GM23338 (cell line): ENCODE measurements at regions not wholly inside any gene's neighbourhood (a gene's known extent, or its start where the extent isn't known, plus 50 kb on each side); places are given as distances from the start of the nearest gene placed in this dataset.

Source experiments
- ATAC-seq: fragments of 200-7000 bp; cut with Tn5 transposase; 3 replicates; pipeline ENCODE4 v1.9.1; 2020
- DNase-seq: peaks from one replicate; pipeline ENCODE4 v3.0.0-alpha.2; 2015; ENCODE audit warnings: low spot score
- H2AFZ ChIP-seq: fragments of 200-600 bp; sonication (generic); 2 replicates; pipeline ENCODE4 v1.8.0; 2016; ENCODE audit warnings: antibody characterized with exemption, mild to moderate bottlenecking, moderate library complexity
- H3F3A ChIP-seq: fragments of 200-600 bp; sonication (generic); replicated peaks from 2 replicates; pipeline ENCODE4 v1.8.0; 2017; ENCODE audit warnings: antibody characterized with exemption, mixed run types, low read depth
- H3K27ac ChIP-seq: fragments of 200-600 bp; sonication (generic); 2 replicates; pipeline ENCODE4 v1.6.1; 2016; ENCODE audit warnings: low read depth
- H3K27me3 ChIP-seq: fragments of 200-600 bp; sonication (generic); 2 replicates; pipeline ENCODE4 v1.8.0; 2016; ENCODE audit warnings: mild to moderate bottlenecking, mixed run types, moderate library complexity; ENCODE audit not compliant: insufficient read depth
- H3K36me3 ChIP-seq: fragments of 200-600 bp; sonication (generic); 2 replicates; pipeline ENCODE4 v1.8.0; 2016; ENCODE audit warnings: mild to moderate bottlenecking; ENCODE audit not compliant: insufficient read depth
- H3K4me1 ChIP-seq: fragments of 200-600 bp; sonication (generic); 2 replicates; pipeline ENCODE4 v1.8.0; 2016; ENCODE audit warnings: mild to moderate bottlenecking, moderate library complexity; ENCODE audit not compliant: insufficient read depth
- H3K4me2 ChIP-seq: fragments of 200-600 bp; sonication (generic); 2 replicates; pipeline ENCODE4 v1.7.1; 2017; ENCODE audit warnings: mixed run types
- H3K4me3 ChIP-seq: fragments of 200-600 bp; sonication (generic); 2 replicates; pipeline ENCODE4 v1.6.1; 2016; ENCODE audit warnings: mixed run types
- H3K79me2 ChIP-seq: fragments of 200-600 bp; sonication (generic); replicated peaks from 2 replicates; pipeline ENCODE4 v1.8.0; 2017; ENCODE audit warnings: mild to moderate bottlenecking; ENCODE audit not compliant: insufficient read depth
- H3K9me2 ChIP-seq: fragments of 200-600 bp; sonication (generic); 2 replicates; pipeline ENCODE4 v1.8.0; 2017; ENCODE audit not compliant: insufficient read depth
- H4K20me1 ChIP-seq: fragments of 200-600 bp; sonication (generic); replicated peaks from 2 replicates; pipeline ENCODE4 v1.8.0; 2017; ENCODE audit warnings: mild to moderate bottlenecking; ENCODE audit not compliant: insufficient read depth
- H3K27ac Mint-ChIP-seq: 2 replicates; pipeline ENCODE4 v1.8.0; 2020; ENCODE audit warnings: inconsistent platforms, mild to moderate bottlenecking, moderate library complexity, mixed read lengths
- H3K27me3 Mint-ChIP-seq: 3 replicates; pipeline ENCODE4 v1.8.0; 2022; ENCODE audit warnings: low read depth, mild to moderate bottlenecking, moderate library complexity, mixed read lengths, inconsistent platforms; ENCODE audit not compliant: insufficient read depth, poor library complexity
- H3K36me3 Mint-ChIP-seq: 3 replicates; pipeline ENCODE4 v1.8.0; 2021; ENCODE audit warnings: low read depth, mild to moderate bottlenecking, inconsistent platforms, moderate library complexity, mixed read lengths
- H3K4me1 Mint-ChIP-seq: 3 replicates; pipeline ENCODE4 v1.8.0; 2020; ENCODE audit warnings: mild to moderate bottlenecking, inconsistent platforms, mixed read lengths
- H3K4me3 Mint-ChIP-seq: 3 replicates; pipeline ENCODE4 v1.8.0; 2021; ENCODE audit warnings: moderate library complexity, mild to moderate bottlenecking, inconsistent platforms, mixed read lengths
- H3K9me3 Mint-ChIP-seq: 3 replicates; pipeline ENCODE4 v1.8.0; 2020; ENCODE audit warnings: moderate library complexity, mild to moderate bottlenecking, inconsistent platforms, mixed read lengths
- CREB1 ChIP-seq: fragments of 250-450 bp; sonication (Bioruptor Pico); IDR thresholded peaks from 2 replicates; pipeline ENCODE4 v1.5.0; 2020; ENCODE audit warnings: low read depth, mild to moderate bottlenecking, moderate library complexity
- EZH2 ChIP-seq: fragments of 200-600 bp; sonication (generic); IDR thresholded peaks from one replicate; pipeline ENCODE4 v1.8.0; 2017; ENCODE audit warnings: antibody characterized with exemption, mild to moderate bottlenecking, low read depth; ENCODE audit not compliant: unreplicated experiment
- EZH2phosphoT487 ChIP-seq: fragments of 200-600 bp; sonication (generic); IDR thresholded peaks from one replicate; pipeline ENCODE4 v1.8.1; 2018; ENCODE audit warnings: antibody characterized with exemption; ENCODE audit not compliant: unreplicated experiment
- JUNB ChIP-seq: IDR thresholded peaks from one replicate; pipeline ENCODE4 v1.6.1; 2016; ENCODE audit warnings: antibody characterized with exemption; ENCODE audit not compliant: unreplicated experiment
- NANOG ChIP-seq: IDR thresholded peaks from 2 replicates; pipeline ENCODE4 v1.6.1; 2016; ENCODE audit warnings: antibody characterized with exemption, borderline replicate concordance
- POLR2AphosphoS5 ChIP-seq: IDR thresholded peaks from 2 replicates; pipeline ENCODE4 v1.6.1; 2016; ENCODE audit warnings: antibody characterized with exemption, low read depth
- STAT1 ChIP-seq: IDR thresholded peaks from one replicate; pipeline ENCODE4 v1.6.1; 2016; ENCODE audit warnings: antibody characterized with exemption; ENCODE audit not compliant: unreplicated experiment
- ZNF114 ChIP-seq: fragments of 250-450 bp; sonication (Bioruptor Pico); IDR thresholded peaks from 2 replicates; pipeline ENCODE4 v1.5.0; 2020; ENCODE audit warnings: mild to moderate bottlenecking, moderate library complexity
- ZNF331 ChIP-seq: fragments of 250-450 bp; sonication (Bioruptor Pico); IDR thresholded peaks from 2 replicates; pipeline ENCODE4 v1.5.0; 2020; ENCODE audit warnings: low read depth, mild to moderate bottlenecking, moderate library complexity
- TF ChIP-seq, protein P1 (sequence below): fragments of 250-450 bp; sonication (Bioruptor Pico); IDR thresholded peaks from 2 replicates; pipeline ENCODE4 v1.5.0; 2020; ENCODE audit warnings: mild to moderate bottlenecking, moderate library complexity
- TF ChIP-seq, protein P2 (sequence below): IDR thresholded peaks from one replicate; pipeline ENCODE4 v1.6.1; 2018; ENCODE audit warnings: antibody characterized with exemption; ENCODE audit not compliant: unreplicated experiment
- TF ChIP-seq, protein P3 (sequence below): IDR thresholded peaks from 2 replicates; pipeline ENCODE4 v1.6.1; 2016; ENCODE audit warnings: antibody characterized with exemption
- TF ChIP-seq, protein P4 (sequence below), 2 experiments: fragments of 200-600 bp in 1 of 2; sonication (generic) in 1 of 2; conservative IDR thresholded peaks; 2 replicates each; pipeline versions ENCODE4 v1.5.1 to v1.6.1; 2016 to 2017; ENCODE audit warnings: antibody characterized with exemption in 2 of 2, low read depth in 2 of 2, mild to moderate bottlenecking in 2 of 2, moderate library complexity in 1 of 2

DNA sequence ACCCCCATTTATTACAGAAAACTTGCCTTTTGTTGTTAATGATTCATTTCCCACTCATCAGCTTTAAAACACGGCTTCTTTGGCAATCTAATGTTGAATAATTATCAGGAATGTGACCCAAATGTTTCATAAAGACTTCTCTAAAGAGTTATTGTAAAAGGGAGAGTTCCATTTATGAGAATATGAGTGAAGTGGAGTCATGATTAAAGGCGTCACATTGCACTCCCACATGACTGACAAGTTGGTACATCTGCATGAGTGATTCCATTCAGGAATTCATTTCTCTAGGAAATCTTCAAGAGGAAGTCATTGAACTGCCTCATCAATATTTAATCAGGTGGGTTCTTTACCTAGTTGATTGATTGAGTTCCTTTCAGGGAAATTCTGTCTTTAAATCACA lies 184.8 kb downstream of the LNPK start:
- ATAC-seq (no peak), DNase-seq (no peak)
- H3K27me3 ChIP-seq, result no peaks in the 10 kb centered on the region
- no peak overlapping the region for H3K4me2 ChIP-seq
- H3F3A ChIP-seq, result no peaks in the 10 kb centered on the region
- Mint-ChIP-seq H3K36me3 (peaks cover 4% of the 10 kb centered on the region; the same call in 2 of the 3 replicates), H3K9me3 (peaks cover 24% of the 10 kb centered on the region), H3K27ac (no peak overlapping the region), H3K27me3 (peaks cover 2% of the 10 kb centered on the region), H3K4me1 (peaks cover 5% of the 10 kb centered on the region; the same call in 1 of the 3 replicates), H3K4me3 (no peak overlapping the region)
- no peaks in the 10 kb centered on the region for H3K4me1 ChIP-seq
- no peaks in the 10 kb centered on the region for H3K79me2 ChIP-seq
- TF ChIP-seq STAT1, result no peak
- TF ChIP-seq POLR2AphosphoS5, result no peak
- TF ChIP-seq, protein P1, sequence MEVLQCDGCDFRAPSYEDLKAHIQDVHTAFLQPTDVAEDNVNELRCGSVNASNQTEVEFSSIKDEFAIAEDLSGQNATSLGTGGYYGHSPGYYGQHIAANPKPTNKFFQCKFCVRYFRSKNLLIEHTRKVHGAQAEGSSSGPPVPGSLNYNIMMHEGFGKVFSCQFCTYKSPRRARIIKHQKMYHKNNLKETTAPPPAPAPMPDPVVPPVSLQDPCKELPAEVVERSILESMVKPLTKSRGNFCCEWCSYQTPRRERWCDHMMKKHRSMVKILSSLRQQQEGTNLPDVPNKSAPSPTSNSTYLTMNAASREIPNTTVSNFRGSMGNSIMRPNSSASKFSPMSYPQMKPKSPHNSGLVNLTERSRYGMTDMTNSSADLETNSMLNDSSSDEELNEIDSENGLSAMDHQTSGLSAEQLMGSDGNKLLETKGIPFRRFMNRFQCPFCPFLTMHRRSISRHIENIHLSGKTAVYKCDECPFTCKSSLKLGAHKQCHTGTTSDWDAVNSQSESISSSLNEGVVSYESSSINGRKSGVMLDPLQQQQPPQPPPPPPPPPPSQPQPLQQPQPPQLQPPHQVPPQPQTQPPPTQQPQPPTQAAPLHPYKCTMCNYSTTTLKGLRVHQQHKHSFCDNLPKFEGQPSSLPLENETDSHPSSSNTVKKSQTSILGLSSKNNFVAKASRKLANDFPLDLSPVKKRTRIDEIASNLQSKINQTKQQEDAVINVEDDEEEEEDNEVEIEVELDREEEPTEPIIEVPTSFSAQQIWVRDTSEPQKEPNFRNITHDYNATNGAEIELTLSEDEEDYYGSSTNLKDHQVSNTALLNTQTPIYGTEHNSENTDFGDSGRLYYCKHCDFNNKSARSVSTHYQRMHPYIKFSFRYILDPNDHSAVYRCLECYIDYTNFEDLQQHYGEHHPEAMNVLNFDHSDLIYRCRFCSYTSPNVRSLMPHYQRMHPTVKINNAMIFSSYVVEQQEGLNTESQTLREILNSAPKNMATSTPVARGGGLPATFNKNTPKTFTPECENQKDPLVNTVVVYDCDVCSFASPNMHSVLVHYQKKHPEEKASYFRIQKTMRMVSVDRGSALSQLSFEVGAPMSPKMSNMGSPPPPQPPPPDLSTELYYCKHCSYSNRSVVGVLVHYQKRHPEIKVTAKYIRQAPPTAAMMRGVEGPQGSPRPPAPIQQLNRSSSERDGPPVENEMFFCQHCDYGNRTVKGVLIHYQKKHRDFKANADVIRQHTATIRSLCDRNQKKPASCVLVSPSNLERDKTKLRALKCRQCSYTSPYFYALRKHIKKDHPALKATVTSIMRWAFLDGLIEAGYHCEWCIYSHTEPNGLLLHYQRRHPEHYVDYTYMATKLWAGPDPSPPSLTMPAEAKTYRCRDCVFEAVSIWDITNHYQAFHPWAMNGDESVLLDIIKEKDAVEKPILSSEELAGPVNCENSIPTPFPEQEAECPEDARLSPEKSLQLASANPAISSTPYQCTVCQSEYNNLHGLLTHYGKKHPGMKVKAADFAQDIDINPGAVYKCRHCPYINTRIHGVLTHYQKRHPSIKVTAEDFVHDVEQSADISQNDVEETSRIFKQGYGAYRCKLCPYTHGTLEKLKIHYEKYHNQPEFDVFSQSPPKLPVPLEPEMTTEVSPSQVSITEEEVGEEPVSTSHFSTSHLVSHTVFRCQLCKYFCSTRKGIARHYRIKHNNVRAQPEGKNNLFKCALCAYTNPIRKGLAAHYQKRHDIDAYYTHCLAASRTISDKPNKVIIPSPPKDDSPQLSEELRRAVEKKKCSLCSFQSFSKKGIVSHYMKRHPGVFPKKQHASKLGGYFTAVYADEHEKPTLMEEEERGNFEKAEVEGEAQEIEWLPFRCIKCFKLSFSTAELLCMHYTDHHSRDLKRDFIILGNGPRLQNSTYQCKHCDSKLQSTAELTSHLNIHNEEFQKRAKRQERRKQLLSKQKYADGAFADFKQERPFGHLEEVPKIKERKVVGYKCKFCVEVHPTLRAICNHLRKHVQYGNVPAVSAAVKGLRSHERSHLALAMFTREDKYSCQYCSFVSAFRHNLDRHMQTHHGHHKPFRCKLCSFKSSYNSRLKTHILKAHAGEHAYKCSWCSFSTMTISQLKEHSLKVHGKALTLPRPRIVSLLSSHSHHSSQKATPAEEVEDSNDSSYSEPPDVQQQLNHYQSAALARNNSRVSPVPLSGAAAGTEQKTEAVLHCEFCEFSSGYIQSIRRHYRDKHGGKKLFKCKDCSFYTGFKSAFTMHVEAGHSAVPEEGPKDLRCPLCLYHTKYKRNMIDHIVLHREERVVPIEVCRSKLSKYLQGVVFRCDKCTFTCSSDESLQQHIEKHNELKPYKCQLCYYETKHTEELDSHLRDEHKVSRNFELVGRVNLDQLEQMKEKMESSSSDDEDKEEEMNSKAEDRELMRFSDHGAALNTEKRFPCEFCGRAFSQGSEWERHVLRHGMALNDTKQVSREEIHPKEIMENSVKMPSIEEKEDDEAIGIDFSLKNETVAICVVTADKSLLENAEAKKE, result no peak
- no peak for TF ChIP-seq ZNF114 (CRISPR knock-in tag)
- TF ChIP-seq EZH2phosphoT487, result no peak
- TF ChIP-seq ZNF331, result no peak
- no peak for TF ChIP-seq EZH2
- TF ChIP-seq, protein P2, sequence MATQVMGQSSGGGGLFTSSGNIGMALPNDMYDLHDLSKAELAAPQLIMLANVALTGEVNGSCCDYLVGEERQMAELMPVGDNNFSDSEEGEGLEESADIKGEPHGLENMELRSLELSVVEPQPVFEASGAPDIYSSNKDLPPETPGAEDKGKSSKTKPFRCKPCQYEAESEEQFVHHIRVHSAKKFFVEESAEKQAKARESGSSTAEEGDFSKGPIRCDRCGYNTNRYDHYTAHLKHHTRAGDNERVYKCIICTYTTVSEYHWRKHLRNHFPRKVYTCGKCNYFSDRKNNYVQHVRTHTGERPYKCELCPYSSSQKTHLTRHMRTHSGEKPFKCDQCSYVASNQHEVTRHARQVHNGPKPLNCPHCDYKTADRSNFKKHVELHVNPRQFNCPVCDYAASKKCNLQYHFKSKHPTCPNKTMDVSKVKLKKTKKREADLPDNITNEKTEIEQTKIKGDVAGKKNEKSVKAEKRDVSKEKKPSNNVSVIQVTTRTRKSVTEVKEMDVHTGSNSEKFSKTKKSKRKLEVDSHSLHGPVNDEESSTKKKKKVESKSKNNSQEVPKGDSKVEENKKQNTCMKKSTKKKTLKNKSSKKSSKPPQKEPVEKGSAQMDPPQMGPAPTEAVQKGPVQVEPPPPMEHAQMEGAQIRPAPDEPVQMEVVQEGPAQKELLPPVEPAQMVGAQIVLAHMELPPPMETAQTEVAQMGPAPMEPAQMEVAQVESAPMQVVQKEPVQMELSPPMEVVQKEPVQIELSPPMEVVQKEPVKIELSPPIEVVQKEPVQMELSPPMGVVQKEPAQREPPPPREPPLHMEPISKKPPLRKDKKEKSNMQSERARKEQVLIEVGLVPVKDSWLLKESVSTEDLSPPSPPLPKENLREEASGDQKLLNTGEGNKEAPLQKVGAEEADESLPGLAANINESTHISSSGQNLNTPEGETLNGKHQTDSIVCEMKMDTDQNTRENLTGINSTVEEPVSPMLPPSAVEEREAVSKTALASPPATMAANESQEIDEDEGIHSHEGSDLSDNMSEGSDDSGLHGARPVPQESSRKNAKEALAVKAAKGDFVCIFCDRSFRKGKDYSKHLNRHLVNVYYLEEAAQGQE, result no peak
- TF ChIP-seq, protein P3, sequence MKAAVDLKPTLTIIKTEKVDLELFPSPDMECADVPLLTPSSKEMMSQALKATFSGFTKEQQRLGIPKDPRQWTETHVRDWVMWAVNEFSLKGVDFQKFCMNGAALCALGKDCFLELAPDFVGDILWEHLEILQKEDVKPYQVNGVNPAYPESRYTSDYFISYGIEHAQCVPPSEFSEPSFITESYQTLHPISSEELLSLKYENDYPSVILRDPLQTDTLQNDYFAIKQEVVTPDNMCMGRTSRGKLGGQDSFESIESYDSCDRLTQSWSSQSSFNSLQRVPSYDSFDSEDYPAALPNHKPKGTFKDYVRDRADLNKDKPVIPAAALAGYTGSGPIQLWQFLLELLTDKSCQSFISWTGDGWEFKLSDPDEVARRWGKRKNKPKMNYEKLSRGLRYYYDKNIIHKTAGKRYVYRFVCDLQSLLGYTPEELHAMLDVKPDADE, result no peak
- TF ChIP-seq, protein P4, sequence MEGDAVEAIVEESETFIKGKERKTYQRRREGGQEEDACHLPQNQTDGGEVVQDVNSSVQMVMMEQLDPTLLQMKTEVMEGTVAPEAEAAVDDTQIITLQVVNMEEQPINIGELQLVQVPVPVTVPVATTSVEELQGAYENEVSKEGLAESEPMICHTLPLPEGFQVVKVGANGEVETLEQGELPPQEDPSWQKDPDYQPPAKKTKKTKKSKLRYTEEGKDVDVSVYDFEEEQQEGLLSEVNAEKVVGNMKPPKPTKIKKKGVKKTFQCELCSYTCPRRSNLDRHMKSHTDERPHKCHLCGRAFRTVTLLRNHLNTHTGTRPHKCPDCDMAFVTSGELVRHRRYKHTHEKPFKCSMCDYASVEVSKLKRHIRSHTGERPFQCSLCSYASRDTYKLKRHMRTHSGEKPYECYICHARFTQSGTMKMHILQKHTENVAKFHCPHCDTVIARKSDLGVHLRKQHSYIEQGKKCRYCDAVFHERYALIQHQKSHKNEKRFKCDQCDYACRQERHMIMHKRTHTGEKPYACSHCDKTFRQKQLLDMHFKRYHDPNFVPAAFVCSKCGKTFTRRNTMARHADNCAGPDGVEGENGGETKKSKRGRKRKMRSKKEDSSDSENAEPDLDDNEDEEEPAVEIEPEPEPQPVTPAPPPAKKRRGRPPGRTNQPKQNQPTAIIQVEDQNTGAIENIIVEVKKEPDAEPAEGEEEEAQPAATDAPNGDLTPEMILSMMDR (conservative IDR thresholded peaks at IDR 0.05; ENCODE audit: low read depth in 2 of 2), result no peak
- TF ChIP-seq JUNB, result no peak
- TF ChIP-seq CREB1, result no peak
- no peak for TF ChIP-seq NANOG
- peaks cover 5% of the 10 kb centered on the region; the same call in 1 of the 2 replicates for H3K36me3 ChIP-seq
- H3K4me3 ChIP-seq, result no peak overlapping the region
- no peaks in the 10 kb centered on the region for H4K20me1 ChIP-seq
- 0 out of 2 replicates have a peak, but pooled peaks cover 7% of the 10 kb centered on the region for H3K9me2 ChIP-seq
- no peak overlapping the region for H3K27ac ChIP-seq
- no peak overlapping the region for H2AFZ ChIP-seq
